HG03095 (cell line): ENCODE measurements at regions not wholly inside any gene's neighbourhood (a gene's known extent, or its start where the extent isn't known, plus 50 kb on each side); places are given as distances from the start of the nearest gene placed in this dataset.
"Not testable (repeated sequence)": the region's sequence is repeated elsewhere in the genome, so short reads cannot be mapped to it uniquely, and the experiment has no call there.

Experiments
- ATAC-seq: cut with Tn5 transposase; IDR thresholded peaks from one replicate; pipeline ENCODE4 v1.9.1; 2021; ENCODE audit warnings: moderate library complexity; ENCODE audit not compliant: unreplicated experiment

DNA sequence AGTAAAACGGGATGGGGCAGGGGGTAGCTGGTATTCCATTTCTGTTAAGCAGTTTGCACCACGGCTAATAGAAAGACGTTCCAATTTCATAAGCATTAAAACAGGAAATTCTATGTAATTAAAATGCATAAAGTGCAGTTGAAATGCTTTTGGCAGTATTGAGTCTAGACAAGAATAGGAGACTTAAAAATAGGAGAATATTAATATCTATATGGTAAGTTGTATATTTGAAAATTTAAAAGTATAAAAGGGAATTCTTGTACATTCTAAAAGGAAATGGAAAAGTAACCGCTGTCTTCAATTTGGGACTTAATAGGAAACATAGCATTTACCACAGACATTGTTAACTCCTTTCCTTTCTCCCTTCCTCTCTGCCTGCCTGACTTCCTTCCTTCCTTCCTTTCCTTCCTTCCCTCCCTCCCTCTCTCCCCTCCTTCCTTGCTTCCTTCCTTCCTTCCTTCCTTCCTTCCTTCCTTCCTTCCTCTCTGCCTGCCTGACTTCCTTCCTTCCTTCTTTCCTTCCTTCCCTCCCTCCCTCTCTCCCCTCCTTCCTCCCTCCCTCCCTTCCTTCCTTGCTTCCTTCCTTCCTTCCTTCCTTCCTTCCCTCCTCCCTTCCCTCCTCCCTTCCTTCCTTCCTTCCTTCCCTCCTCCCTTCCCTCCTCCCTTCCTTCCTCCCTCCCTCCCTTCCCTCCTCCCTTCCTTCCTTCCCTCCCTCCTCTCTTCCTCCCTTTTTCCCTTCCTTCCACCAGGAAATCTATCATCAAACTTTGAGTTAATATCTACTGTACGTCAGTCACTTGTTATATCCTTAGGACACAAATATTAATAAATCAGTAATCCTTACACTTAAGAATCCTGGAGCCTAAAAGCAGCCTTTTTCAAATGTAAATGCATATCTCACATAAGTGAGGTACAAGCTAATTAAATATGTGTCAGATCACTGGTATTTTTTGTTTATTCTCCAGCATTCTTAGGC lies 1049.3 kb downstream of the GALC start:
- no peak for ATAC-seq

DNA sequence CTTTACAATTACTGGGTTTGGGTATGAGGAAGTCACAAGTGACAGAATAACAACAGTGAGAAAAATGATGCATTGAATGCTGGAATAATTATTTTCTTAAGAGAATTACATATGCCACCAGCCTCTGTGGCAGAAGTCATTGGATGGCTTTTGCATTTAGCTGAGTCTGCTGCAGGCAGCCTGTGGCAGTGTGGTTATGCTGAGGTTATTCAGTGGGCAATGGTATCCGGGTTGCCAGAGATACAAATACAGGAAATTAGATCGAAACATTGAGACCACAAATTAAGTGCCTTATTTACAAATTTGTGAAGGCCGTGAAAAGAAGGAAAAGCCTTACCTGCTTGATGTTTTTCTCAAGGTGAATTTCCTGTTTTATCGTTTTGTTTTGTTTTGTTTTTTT lies 1050.0 kb downstream of the GALC start:
- no peak for ATAC-seq

DNA sequence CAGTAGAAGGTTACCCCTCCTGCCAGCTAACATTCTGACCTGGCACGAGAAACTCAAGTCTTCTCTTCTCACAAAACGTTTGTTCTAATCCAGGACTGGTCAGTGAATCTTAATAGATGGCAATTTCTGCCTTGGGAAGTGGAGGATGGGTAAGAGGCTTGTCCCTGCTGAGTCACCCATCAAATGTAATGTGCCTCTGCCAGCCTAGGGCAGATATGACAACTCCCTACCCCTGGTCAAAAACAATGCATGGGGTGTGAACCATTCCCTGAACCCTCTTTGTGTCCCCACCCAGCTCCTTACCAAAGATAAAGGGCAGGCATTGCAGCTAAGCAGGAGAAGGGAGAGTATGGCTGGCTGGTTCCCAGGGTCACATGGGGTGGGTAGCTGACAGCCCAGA lies 1052.9 kb downstream of the GALC start:
- ATAC-seq: no peak

DNA sequence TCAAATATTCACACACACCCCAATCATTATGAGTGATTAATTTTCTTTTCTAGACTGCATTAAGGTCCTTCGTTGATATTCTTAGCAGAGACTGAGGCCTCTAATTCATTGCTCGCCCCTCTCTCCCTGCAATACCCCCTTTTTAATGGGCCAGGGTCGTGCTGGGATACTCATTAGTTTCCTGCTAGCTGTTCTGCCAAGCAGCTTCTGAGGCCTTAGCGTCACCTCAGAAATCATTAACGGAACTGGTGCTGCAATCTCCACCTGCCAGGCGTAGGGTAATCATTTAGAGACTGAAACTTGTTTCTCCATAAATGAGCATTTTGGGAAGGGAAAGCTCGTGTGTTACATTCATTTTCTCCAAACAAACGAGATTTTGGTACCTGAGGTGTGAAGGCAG lies 1054.7 kb downstream of the GALC start:
- no peak for ATAC-seq

DNA sequence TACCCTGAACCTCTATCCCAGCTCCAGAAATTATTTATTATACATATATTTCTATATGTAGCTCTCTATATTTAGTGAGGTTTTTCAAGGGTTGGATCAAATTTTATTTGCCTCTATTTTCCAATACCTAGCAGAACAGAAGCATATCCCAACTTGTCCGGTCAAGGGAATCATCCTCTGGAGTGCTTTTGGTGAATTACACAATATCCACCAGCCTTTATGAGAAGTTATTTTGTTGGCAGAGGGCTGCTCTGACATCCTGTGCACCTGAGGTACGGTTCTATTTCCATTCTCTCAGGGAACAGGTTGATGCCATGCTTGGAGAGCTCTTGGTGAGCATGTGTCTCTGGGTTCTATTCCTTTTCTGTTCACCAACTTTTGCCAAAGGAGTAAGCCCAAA lies 1056.4 kb downstream of the GALC start:
- no peak for ATAC-seq

DNA sequence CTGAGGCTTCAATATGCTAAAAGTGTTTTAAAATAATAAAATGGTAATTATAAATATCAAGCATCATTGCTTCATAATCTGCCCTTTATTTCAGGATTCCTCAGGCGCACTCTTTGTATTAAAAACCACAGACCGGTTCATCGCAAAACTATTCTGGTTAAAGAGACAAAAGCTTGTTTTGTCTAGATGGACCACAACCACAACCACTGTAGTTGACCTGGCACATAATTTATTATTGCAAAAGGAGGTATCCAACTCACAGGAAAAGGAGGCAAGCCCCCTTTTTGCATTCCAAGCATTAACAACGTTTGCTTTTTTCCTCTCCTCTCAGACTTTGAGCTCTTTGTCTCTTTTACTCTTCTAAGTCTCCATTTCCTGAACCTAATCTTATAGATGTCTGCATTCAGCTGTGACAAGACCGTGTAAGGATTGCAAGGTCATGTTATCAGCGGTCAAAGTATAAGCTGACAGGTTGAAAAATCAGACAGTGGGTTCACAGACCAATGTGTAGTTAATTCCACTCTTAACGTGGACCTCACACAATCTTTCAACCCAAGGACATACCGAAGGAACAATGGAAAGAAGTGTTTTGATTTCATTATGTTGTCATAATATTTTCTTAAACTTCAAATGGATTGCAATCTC lies 1057.6 kb downstream of the GALC start:
- no peak for ATAC-seq

DNA sequence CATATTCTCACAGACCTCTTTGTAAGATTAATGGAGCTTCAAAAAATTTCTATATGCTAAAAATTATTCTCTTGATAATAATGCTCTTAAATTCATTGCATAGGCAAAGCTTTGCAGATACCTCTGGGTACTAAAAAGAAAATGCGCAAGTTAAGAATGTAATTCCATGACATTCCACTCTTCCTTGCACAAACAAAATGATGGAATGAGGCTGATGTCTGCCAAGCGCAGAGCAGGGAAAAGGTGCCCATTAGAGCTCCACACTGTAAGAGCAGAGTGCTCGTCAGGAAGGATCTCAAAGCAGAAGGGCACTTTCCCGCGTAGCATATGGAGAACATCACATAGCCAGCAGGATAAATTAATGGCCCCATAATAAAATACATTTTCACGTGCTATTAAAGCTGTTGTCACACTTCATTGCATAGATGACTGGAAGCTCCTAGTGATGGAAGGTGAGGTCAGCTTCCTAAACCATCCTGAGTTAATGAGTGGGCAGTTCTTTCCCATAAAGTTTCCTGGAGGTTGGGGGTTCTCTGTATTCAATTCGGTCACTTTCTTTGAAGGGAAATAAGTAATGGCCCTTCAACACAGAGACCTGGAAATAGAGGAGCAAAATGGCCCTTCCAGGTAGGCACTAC lies 1058.9 kb downstream of the GALC start:
- ATAC-seq: no peak

DNA sequence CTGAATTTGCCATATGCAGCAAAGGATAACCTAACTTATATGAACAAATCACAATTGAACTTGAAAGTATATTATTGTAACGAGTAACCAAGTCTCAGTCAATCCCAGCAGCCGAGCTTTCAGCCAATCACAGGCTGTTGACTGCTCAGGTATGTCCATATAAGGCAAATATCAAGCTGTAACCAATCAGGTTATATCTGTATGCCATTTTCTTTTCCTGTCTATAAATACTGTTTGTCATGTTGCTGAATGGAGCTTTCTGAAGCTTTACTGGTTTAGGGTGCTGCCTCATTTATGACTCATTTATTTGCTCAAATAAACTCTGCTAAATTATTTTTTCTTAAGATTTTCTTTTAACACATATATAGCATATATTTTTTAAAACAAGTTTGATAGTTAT lies 1059.5 kb downstream of the GALC start:
- no peak for ATAC-seq

DNA sequence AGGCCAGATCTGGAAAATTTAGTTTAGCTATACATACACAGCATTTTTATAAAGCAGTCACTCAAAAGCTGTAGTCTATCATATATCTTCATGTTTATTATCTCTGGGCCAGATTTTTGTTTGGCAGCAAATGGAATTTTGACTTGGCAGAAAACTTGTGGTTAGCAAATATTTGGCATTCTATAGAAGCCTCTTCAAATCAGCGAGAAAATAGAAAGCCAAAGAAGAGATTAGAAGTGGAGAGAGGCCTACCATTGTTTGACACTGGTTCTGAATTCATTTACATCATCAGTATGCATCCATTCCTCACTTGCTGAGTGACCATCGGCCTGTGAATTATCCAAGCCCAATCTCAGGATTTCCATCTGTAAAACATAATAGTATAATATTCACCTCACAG lies 1077.6 kb downstream of the GALC start:
- no peak for ATAC-seq

DNA sequence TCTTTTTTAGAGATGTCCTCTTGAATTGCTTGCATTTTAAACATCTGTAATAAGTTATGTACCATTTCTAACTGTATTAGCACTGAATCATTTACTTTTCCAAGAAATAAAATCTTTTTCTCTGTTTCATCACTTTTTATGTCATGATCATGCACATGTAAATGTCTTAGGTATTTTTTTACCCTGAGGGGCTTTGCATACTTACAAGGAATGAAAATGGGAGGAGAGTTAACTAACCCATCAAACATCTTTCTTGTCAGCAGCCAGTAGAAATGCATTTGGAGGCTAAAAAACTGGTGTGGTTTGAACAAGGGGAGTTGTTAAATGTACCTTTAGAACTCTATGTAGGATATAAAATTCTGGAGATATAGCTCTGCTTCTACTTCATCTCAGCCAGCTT lies 1080.3 kb downstream of the GALC start:
- no peak for ATAC-seq

DNA sequence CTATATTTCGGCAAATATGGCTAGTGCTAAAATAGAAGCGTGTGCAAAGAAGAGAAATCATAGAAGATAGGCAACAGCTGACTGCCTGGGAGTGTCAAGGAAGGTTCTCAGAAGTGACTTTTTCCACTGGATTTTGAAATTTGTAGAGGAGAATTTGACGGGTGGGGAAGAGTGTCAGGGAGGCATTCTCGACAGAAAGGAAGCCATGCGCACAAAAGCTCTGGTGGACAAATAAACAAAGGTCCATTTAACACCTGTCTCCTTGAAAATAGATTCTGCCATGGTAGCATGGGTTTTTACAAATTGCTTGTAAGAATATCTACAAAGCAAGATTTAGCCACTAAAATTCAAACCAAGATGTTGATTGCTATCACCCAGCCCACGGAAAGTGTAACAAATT lies 1081.5 kb downstream of the GALC start:
- no peak for ATAC-seq

DNA sequence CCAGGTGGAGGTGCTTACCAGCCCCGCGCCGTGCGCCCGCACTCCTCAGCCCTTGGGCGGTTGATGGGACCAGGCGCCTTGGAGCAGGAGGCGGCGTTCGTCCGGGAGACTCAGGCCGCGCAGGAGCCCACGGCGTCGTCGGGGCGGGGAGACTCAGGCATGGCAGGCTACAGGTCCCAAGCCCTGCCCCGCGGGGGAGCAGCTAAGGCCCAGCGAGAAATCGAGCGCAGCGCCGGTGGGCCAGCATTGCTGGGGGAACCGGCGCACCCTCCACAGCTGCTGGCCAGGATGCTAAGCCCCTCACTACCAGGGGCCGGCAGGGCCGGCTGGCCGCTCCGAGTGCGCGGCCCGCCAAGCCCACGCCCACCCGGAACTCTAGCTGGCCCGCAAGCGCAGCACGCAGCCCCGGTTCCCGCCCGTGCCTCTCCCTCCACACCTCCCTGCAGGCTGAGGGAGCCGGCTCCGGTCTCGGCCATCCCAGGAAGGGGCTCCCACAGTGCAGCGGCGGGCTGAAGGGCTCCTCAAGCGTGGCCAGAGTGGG lies 1087.5 kb downstream of the GALC start:
- ATAC-seq: not testable (repeated sequence)

DNA sequence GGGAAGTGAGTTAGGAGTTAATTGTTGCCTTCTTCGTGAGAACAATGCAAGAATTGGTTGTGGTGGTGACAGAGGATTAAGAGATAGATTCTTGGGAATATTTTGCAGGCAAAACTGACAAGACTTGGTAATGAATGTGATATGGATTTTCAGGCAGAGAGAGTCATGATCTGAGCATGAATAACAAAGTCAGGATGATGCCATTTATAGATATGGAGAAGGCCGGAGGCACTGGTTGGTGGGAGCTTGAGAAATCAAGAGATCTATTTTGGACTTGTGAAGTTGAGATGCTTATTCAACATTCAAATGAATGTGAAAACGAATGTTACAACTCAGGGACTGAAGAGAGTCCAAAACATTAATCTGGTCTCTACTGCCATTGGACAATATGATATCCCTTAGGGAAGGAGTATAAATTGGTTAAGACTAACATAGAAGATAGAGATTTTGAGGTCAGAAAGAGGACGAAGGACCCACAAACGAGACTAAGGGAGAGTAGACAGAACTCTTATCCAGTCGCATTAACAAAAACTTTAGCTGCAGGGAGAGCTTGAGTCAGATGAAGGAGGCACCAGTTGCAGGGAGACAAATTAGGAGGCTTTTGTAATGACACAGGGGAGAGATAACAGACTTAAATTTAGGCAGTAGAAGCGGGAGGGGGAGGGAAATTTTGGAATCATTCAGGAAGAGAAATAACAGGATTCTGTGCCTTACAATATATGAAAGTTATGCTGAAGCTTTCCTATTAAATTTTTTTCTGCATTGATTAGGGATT lies 1090.6 kb downstream of the GALC start:
- no peak for ATAC-seq

DNA sequence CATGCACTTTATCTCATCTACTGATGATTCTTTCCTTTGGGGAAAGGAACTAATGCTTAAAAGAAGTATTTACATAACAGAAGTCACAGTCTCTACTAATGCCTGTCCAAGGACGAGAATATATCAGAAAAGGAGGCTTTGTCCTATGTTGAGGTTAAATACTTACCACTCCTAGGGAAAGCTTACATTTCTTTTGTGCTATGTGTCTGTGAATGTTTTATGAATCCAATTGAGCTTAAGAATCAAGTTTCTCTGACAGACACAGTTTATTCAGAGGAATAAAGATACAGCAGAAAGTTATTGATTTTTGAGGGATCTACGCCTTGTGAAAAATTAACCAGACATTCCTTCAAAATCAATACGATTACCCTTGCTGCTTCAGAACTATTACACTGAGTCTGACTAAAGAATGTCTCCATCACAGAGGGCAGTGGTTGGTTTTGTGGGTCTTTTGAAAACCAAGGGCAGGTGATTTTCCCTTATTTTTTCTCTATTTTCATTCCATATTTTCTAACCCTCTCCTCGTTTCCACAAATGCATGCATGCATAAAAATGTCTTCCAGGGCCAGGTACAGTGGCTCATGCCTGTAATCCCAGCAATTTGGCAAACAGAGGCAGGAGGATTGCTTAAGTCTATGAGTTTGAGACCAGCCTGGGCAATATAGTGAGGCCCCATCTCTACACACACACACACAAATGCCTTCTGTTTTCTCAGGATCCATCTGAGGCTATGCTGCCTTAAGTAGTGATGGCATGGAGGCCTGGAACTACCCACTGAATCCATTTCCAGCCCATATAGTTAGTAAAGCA lies 1095.1 kb downstream of the GALC start:
- ATAC-seq: no peak

DNA sequence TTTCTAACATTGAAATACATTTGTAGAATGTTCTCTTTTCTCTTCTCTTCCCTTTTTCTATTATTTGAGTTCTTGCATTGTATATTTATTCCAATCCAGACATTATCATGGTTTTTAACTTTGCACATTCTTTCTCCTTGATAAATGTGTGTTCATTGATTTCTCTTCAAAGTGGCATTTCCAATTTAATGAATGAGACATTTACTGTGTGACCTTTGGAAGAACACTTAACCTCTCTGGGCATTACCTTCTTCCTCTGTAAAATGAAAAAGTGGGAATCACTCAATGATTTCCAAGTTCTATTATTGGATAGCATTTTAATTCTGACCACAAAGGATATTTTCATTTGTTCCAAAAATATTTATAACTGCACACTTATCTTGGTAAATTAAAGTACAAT lies 1095.8 kb downstream of the GALC start:
- no peak for ATAC-seq

DNA sequence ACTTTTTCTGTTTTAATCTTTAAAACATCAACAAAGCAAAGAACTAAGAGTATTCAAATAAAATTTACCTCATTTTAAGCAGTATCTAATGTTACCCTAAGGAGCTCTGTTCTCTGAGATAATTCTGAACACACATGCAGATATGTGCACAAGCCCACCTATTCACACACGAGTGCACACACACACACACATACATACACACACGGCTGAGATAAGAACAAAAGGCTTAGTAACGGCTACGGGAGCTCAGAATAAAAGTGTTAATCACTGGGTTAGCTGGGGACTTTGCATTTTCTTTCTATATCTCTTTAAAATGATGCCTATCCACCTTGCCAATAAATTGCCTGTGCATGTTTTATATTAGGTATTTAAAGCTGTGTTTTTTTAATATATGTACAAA lies 1096.3 kb downstream of the GALC start:
- ATAC-seq: no peak

DNA sequence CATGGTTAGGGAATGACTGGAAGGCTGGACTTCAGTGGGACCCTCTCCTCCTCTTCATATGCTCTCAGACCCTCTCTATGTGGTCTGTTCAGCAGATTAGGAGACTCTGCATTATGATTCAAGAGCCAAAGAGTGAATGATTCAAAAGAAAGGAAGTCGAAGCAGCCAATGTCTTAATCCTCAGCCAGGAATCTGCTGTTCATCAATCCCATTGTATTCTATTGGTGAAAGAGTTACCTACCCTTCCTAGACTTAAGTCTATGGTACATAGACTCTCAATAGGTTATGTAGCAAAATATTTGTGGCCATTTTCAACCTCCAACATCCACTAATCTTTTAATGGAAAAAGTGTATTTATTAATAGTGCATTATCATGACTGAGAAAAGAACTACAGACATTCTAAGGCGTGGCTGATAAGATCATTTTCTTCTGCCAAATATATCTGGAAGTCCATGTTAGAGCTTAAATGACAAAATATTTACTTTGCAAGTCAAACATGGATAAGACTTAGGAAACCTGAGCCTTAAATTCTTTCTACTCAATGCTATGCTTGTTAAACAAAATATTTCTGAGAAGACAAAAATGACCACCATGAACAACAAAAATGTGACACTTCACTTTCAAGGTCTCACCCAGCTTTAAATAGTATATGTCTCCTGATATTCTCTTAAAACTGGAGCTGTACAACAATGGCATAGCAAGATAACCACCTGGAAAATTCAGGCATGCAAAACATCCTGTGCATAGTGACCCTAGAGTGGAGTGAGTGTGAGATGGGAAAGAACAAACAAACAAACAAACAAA lies 1100.6 kb downstream of the GALC start:
- ATAC-seq: no peak

DNA sequence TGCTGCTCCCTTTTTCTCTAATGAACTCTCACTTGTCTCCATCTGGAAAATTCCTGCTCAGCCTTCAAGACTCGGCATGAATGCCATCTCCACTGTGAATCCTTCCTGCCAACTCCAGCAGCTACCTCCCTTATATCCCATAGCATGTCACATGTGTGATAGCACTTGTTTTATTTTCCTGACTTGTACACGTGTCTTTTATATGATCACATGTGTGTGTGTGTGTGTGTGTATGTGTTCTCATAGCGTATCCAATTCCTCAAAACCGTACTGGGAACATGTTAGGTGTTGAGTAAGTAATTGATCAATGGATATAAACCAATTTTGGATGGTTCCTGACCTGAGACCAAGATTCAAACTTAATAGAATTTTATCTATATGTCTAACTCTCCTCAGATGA lies 1107.7 kb downstream of the GALC start:
- no peak for ATAC-seq

DNA sequence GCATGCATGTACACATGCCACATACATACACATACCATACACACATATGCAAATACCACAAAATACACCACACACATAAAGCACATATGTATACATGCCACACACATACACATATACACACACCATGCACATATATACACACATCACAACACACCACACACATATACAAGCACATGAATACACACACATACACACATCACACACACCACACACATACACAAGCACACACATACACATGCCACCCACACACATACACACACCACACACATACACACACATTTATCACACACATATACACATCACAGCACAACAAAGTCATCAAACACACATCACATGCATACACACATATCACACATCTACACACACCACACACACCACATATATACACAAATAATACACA lies 1108.5 kb downstream of the GALC start:
- ATAC-seq: no peak
